ENCODE measurements at regions not wholly inside any gene's neighbourhood (a gene's known extent, or its start where the extent isn't known, plus 50 kb on each side); places are given as distances from the start of the nearest gene placed in this dataset.
"Not testable (repeated sequence)": the region's sequence is repeated elsewhere in the genome, so short reads cannot be mapped to it uniquely, and the experiment has no call there.

DNA sequence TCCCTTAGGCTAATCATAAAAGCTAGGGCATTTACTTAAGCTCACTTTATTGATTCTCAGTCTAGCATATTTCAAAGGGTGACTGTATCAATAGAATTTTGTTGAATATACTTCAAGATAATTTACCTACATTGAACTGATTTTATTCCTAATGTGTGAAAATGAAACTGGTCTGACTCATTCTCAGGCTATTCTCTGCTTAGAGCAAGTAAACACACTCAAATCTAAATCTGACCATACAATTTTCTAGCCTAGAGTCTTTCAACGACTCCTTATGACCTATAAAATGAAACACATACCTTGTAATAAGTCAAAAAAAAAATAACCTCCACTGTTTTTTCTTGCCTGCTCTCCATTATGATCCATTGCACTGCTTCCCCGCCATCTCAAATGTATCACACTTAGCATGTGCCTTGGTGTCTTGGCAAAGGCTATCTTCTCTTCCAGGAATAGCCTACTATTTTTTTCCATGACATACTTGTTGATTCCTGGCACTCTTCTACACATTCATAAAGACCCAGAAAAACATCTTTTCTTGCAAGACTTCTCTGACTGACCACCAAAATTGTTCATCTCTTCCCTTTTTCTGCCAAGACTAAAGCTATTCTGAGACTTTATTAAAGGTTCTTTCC, 965.1 kb upstream of the HS3ST1 start:
- Mint-ChIP-seq H3K4me3 (no peak overlapping the region), H3K27me3 (no peaks in the 10 kb centered on the region), H3K27ac (no peak overlapping the region), H3K36me3 (no peaks in the 10 kb centered on the region), H3K9me3 (no peaks in the 10 kb centered on the region), H3K4me1 (ENCODE audit: unreplicated experiment) (no peaks in the 10 kb centered on the region)
- TF ChIP-seq, protein P1, sequence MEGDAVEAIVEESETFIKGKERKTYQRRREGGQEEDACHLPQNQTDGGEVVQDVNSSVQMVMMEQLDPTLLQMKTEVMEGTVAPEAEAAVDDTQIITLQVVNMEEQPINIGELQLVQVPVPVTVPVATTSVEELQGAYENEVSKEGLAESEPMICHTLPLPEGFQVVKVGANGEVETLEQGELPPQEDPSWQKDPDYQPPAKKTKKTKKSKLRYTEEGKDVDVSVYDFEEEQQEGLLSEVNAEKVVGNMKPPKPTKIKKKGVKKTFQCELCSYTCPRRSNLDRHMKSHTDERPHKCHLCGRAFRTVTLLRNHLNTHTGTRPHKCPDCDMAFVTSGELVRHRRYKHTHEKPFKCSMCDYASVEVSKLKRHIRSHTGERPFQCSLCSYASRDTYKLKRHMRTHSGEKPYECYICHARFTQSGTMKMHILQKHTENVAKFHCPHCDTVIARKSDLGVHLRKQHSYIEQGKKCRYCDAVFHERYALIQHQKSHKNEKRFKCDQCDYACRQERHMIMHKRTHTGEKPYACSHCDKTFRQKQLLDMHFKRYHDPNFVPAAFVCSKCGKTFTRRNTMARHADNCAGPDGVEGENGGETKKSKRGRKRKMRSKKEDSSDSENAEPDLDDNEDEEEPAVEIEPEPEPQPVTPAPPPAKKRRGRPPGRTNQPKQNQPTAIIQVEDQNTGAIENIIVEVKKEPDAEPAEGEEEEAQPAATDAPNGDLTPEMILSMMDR (conservative IDR thresholded peaks at IDR 0.05) = no peak
- no peak for DNase-seq (ENCODE audit: extremely low spot score, unreplicated experiment)

GRCh38 chr4:12389604-12390003, 960.9 kb upstream of the HS3ST1 start:
- no peaks in the 10 kb centered on the region for H3K36me3 Mint-ChIP-seq
- no peaks in the 10 kb centered on the region for H3K4me1 Mint-ChIP-seq (ENCODE audit: unreplicated experiment)
- TF ChIP-seq, protein P1 (conservative IDR thresholded peaks at IDR 0.05) = no peak
- no peaks in the 10 kb centered on the region for H3K9me3 Mint-ChIP-seq
- no peak for DNase-seq (ENCODE audit: extremely low spot score, unreplicated experiment)
- H3K27me3 Mint-ChIP-seq = no peaks in the 10 kb centered on the region
- no peak overlapping the region for H3K27ac Mint-ChIP-seq
- H3K4me3 Mint-ChIP-seq = no peak overlapping the region

DNA sequence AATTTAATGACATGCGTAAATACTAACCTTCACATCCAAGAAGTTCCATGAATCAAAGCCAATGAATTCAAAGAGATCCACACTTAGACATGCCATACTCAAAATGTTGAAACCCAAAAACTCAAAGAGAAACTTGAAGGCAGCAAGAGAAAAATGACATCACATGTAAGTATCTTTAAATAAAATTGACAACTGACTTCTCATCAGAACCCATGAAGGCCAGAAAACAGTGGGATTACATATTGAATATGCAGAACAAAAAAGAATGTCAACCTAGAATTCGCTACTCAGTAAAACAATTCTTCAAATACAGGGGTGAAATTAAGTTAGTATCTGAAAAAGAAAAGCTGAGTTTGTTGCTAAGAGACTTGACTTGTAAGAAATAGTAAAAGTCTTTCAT, 953.9 kb upstream of the HS3ST1 start:
- H3K4me1 Mint-ChIP-seq (ENCODE audit: unreplicated experiment) = no peaks in the 10 kb centered on the region
- TF ChIP-seq, protein P1 (conservative IDR thresholded peaks at IDR 0.05) = no peak
- H3K9me3 Mint-ChIP-seq = no peaks in the 10 kb centered on the region
- H3K27me3 Mint-ChIP-seq = no peaks in the 10 kb centered on the region
- H3K27ac Mint-ChIP-seq = no peak overlapping the region
- H3K36me3 Mint-ChIP-seq = no peaks in the 10 kb centered on the region
- no peak for DNase-seq (ENCODE audit: extremely low spot score, unreplicated experiment)
- no peak overlapping the region for H3K4me3 Mint-ChIP-seq

DNA sequence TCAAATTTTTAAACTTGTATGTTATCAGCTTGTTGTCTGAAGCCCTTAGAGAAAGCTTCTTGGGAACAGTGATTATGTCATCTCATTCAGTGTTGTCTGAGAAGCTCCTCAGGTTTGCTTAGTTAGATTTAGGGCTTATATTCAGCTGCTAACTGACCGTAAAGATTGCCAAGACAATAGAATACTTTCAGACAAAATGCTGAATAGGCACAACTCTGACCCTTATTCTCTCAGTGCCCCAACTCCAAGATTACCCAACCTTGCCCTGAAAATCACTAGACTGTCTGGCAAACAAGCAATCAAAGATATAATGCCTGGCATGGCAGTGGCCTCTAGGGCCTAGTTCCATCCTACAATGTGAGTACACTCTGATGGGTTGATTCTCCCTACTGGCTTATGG, 950.5 kb upstream of the HS3ST1 start:
- Mint-ChIP-seq H3K9me3 (no peaks in the 10 kb centered on the region), H3K27me3 (no peaks in the 10 kb centered on the region), H3K4me1 (ENCODE audit: unreplicated experiment) (no peaks in the 10 kb centered on the region), H3K4me3 (no peak overlapping the region), H3K36me3 (no peaks in the 10 kb centered on the region), H3K27ac (no peak overlapping the region)
- DNase-seq (ENCODE audit: extremely low spot score, unreplicated experiment) = no peak
- TF ChIP-seq, protein P1 (conservative IDR thresholded peaks at IDR 0.05) = no peak

GRCh38 chr4:12375805-12376204, 947.1 kb upstream of the HS3ST1 start:
- no peaks in the 10 kb centered on the region for H3K4me1 Mint-ChIP-seq (ENCODE audit: unreplicated experiment)
- no peaks in the 10 kb centered on the region for H3K27me3 Mint-ChIP-seq
- TF ChIP-seq, protein P1 (conservative IDR thresholded peaks at IDR 0.05) = no peak
- H3K27ac Mint-ChIP-seq = no peak overlapping the region
- no peak overlapping the region for H3K4me3 Mint-ChIP-seq
- H3K36me3 Mint-ChIP-seq = no peaks in the 10 kb centered on the region
- H3K9me3 Mint-ChIP-seq = no peaks in the 10 kb centered on the region
- no peak for DNase-seq (ENCODE audit: extremely low spot score, unreplicated experiment)

GRCh38 chr4:12365869-12366268, 937.2 kb upstream of the HS3ST1 start:
- not testable (repeated sequence) for DNase-seq (ENCODE audit: extremely low spot score, unreplicated experiment); H3K4me3 Mint-ChIP-seq; H3K4me1 Mint-ChIP-seq (ENCODE audit: unreplicated experiment); H3K27me3 Mint-ChIP-seq; H3K36me3 Mint-ChIP-seq; H3K27ac Mint-ChIP-seq; H3K9me3 Mint-ChIP-seq

Data from type B pancreatic cell (in vitro differentiated cells).